Medulla oblongata (tissue), 1 donor: ENCODE measurements at regions not wholly inside any gene's neighbourhood (a gene's known extent, or its start where the extent isn't known, plus 50 kb on each side); places are given as distances from the start of the nearest gene placed in this dataset.

Experiments
- DNase-seq: peaks from one replicate; pipeline ENCODE4 v3.0.0-alpha.2; 2015; ENCODE audit errors: extremely low spot score

DNA sequence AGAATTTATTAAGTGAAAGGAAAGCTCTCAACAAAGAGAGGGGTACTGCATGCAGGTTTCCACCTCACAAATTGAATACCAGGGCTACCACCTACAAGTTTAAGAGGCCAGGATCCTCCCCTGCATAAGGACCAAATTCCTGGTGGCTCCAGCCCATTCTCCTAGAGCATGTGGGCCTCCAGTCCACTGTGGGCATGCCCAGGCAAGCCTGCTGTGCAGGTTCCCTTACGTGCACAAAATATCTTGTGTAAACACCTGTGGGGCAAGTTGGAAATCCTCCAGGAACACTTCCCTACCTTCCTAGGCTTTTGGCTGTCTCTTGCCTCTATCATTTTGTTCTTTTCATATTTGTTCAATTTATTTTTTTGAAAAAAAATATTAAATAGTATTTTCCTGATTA, 724.3 kb downstream of the ARAP2 start:
- no peak for DNase-seq

DNA sequence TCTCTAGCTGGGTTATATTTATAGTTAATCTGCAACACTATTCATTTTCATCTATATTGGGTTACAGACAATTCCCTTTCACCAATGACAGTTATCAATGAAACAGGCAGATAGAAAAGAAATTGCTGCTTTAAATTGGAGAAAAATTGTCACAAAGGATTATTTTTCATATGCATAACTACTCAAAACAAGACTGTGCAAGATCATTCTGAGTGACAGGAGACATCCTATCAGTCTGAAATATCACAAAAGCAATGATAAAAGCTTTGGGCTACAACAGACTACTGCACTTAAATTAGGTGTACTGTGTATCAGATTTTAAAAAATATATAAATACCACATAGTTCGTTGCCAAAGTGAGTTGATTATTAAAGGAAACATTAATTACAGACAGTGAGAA, 722.6 kb downstream of the ARAP2 start:
- DNase-seq, result no peak

DNA sequence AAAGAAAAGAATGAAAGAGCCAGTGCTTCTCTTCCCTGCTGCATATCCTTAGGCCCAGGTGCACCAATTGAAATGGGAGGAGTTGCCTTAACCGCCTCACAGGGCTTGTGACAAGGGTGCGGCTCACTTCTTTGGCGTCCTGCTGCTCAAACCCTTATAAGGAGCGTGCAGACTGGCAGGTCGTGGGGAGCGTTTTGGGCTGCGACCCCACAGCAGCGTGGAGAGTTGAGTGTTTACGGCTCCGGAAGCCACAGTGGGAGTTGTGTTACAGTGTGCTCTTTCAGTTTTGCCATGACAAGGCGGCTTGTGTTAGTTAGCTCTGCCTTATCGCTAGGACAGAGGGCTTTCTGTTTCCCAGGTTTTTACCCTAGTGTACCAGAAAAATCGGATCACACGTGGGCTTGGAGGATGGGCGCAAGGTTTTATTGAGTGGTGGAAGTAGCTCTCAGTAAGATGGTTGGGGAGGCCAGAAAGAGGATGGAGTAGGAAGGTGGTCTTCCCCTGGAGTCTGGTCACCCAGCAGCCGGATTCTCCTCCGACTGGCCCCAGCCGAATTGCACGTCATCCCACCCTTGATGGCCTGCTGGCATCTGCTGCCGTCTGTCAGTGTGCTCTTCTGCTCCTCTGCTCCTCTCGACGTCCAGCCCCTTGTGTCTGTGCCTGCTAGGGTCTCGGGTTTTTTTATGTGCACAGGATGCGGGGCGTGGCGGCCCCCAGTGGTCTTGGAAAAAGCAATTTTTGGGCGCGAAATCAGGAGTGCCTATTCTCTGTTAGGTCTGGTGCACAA, 718.9 kb downstream of the ARAP2 start:
- DNase-seq, result peak; percentile 77

DNA sequence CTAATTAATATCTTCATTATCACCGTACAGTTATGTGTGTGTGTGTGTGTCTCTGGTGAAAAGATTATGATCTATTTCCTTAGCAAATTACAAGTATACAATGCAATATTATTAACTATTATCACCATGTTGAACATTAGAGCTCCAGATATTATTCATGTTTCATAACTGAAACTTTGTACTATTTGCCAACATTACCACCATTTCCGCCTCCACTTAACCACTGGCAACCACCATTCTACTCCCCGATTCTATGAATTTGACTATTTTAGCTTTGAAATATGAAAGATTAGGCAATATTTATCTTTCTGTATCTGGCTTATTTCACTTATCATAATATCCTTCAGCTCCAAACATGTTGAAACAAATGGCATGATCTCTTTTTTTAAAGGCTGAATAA, 717.9 kb downstream of the ARAP2 start:
- DNase-seq, result no peak

DNA sequence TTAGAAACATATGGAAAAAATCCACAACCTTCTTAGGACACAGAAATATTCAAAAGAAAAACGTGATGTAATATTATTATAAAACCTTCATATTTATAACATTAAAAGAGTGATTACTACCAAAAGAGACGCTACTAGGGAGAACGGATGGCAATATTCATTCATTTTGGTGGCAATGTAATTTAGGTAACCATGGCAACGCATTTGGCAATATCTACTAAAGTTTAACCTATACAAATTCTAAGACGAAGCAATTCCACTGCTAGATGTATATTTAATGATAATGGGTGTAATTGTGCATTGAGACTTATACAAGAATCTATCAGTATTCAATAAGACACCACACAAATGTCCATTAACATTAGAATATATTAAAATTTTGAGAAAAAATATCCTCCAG, 709.4 kb downstream of the ARAP2 start:
- no peak for DNase-seq

DNA sequence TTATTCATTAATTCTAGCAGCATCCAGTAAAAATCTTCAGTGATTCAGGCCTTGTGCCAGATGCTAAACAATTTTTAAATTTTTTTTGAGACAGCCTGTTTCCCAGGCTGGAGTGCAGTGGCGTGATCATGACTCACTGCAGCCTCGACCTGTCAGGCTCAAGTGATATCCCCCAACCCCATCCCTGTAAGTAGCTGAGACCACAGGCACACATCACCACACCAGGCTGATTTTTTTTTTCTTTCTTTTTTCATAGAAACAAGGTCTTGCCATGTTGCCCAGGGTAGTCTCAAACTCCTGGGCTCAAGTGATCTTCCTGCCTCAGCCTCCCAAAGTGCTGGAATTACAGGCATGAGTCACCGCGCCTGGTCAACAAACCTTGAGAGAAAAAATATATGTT, 705.5 kb downstream of the ARAP2 start:
- no peak for DNase-seq

DNA sequence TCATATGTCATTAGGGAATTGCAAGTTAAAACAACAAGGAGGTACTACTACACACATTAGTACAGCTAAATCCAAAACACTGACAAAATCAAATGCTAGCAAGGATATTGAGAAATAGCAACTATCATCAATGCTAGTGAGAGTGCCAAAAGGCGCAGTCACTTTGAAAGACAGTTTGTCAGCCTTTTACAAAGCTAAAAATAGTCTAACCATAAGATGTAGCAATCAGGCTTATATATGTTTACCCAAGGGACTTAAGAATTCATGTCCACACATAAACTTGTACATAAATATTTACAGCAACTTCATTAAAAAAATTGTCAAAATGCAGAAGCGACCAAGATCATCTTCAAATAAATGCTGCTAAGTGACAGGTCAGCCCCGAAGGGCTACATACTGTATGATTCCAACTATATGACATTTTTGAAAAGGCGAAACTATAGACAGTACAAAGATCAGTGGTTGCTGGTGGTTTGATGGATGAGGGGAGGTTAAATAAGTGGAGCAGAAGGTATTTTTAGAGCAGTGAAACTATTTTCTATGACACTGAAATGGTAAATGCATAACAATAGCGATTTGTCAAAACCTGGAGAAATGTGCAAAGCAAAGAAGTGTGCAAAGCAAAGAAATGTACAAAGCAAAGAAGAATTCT, 704.8 kb downstream of the ARAP2 start:
- no peak for DNase-seq

DNA sequence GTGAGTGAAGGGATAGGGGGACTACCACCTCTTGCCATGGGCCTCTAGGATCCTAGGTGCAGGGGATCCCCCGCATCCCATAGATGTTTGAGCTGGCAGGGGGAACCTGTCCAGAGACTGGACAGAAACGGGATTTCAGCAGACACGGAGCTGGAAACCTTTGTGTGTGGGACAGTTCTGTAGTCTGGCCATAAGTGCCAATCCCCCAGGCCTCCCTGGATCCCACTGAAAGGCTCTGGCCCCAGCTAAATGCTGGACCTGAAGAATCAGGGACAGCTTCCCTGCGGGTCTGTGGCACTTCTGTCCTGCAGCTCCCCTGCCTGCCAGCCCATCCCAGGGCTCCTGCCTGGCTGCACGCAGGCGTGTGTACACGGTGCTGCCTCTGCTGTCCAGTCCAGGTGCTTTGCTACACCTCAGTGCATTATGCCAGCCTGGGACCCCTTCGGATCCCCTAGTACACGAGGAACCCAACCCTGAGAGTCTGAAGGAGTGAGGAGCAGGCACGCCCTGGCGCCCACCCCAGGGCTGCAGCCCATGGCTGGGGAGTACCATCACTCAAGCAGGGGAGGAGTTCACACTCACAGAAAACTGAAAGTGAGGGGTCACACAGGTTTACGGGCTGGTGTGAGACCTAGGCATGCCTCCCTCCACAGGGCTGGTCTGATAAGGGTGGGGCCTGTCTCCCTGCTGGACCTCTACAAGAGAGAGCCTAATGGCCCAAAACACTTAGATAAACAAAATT, 703.0 kb downstream of the ARAP2 start:
- no peak for DNase-seq

DNA sequence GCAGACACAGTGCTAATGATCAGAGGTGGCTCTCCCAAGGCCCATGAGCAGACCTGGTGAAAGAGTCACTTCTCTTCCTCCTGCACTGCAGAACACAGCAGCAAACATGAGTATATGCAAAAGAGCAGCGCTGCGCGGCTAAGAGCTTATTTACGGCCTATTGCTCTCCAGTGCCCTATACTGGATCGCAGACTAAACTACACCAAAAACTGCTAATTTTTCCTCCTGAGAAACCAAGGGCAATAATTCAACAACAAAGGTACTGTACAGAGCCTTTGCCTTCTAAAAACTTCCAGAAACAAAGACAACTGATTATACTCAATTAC, 702.5 kb downstream of the ARAP2 start:
- DNase-seq, result no peak

DNA sequence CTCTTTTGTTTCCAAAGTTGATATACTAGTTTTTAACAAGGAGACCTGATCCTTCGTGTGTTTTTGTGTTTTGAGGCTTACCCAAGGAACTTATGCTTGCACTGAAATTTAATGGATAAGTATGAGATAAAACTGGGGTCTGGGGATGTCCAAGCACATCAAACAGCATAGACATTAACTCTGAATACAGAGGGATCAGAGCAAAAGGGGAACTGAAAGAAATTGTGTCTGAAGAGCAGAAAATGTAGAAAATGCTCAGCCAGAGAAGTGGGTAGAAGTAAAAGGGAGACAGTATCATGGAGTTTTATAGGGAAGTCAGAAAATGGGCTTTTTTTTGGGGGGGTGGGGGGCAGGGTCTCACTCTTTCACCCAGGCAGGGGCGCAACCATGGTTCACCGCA, 695.4 kb downstream of the ARAP2 start:
- no peak for DNase-seq

DNA sequence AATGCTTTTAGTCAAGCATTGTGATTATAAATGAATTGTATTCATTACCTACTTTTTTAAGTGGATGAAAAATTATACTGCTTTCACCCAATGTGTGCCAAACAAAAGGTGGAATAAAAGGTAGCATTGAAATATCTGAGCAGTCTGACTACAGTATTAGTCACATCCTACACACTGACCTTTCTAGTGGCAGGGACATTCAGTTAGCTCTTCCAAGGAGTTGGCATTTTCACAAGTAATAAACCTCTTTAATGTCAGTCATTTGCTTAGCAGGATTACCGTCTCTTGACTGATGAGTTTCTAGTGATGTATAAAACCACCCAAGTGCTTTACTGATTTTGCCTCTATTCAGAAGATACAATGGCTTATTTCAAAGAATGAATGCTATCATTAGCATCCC, 687.9 kb downstream of the ARAP2 start:
- DNase-seq, result no peak

DNA sequence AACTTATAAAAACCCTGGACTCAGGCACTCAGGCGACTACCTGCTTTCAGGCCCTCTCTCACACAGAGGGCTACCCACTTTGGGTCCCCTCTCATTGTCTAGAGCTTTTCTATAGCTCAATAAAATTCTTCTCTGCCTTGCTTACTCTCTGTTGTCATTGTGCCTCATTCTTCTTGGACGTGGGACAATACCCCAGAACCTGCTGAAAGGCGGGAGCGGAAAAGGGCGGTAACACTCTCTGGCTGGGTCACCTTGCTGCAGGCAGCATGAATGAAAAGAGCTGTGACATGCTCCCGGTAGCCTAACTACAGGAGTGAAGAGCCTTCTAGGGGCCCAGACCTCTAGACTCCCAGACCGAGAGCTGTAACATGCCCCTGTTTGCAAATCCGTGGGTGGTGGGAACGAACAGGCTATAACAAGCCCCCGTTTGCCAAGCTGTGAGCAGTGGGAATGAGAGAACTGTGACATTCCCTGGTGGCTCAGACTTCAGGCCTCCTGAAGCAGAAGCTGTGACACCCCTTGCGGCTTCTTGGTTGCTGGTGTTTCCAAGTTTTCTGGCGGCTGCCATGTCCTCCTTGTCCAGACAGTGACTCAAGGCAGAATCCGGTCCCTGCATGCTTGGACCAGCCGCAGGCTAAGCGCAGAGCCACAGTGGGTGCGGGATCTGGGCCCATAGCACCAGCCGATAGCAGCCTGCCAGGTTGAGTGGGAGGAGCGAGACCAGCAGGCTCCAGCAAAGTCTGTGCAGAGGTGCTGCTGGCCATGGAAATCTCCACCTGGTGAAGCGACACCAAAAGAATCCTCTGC, 684.6 kb downstream of the ARAP2 start:
- DNase-seq, result no peak

DNA sequence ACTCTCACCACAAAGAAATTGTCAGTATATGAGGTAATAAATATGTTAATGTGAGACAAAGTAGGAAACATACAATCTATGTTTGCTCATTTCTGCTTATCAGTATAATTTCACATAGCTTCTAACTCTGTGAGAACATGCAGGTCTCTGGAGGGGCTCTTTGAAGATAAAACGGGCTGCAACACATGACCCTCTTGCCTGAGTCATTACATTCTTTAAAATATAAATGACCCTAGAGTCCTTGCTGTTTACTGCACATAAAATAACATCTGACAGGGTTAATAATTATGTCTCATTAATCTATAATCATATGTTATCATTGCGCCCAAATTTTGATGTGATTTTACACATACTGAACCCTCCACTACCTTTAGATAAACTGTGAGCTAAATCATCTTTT, 681.5 kb downstream of the ARAP2 start:
- no peak for DNase-seq

DNA sequence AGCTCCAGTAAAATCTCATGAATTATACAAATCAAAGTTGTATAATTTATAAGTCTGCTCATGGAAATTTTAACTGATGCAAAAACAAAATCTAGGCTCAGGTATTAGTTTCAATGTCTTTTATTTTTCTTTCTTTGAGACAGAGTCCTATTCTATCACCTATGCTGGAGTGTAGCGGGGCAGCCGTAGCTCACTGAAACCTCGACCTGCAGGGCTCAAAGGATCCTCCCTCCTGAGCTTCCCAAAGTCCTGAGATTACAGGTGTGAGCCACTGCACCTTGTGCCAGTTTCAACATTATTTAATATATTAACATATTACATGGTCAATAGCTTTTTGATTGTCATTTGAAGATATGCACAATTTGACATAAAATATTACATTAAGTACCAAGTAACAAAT, 678.7 kb downstream of the ARAP2 start:
- no peak for DNase-seq

DNA sequence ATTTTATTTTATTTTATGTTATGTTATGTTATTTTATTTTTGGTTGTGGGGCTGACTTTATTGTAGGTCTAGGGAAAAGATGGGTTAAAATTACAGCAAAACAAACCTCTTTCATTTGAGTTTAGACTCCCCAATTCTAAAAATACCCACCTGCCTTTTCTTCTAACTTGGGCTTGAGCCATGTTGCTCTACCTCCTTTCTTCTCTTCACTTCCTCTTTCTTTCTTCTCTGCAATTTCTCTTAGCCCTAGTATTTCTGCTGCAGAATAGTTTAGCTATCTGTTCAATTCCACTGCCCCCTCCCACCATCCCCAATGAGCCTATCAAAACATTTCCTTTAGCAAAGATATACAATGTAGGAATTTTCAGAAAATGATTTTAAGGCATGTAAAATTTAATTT, 653.3 kb downstream of the ARAP2 start:
- DNase-seq, result no peak

DNA sequence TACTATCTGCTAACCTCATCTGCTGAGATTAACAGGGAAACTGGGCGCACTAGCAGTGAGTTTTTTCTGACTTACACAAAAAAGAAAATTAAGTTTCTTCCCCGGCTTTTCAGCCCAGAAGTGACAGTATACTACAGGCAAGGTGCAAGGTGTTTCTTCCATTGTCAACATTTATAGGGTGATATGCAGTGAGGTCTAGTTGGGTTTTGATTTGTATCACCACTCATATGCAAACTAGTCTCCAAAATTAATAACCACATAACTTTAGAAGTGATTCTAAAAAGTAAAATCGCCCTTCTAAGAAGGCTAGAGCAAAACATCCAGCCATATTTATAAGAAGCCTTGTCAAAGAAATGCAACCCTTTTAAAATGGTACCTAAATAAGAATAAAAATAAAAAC, 640.1 kb downstream of the ARAP2 start:
- DNase-seq, result no peak

DNA sequence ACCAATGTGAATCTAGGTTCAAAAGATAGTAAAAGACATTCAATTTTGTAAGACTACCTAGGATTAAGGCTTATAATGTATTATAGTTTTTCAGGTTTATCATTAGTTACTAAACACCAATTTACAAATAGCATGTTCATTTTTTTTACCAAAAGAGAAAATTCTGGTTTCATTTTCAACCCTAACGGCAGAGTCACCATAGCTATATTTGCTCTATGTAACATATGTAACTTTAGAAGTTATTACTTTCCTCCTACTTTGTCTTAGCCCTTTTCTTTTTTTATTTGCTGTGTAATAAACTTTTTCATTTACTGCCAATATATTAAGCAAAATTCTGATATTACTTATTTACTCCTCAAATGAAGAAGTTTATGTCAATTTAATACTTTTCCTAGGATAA, 639.6 kb downstream of the ARAP2 start:
- DNase-seq, result no peak

DNA sequence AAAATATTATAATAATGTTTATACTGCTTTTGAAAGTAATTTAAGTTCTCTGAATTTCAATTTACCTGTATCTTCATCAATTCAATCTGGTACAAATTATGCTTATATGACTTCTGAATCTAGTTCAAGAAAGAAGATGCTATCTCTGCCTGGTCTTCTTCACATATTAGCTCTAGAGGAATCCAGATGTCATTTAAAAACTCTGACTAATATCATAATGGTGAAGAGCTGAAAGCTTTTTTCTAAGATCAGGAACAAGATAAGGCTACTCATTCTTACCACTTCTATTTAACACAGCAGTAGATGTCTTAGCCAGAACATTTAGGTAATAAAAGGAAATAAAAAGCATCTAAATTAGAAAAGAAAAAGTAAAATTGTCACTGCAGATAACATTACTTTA, 636.1 kb downstream of the ARAP2 start:
- no peak for DNase-seq

DNA sequence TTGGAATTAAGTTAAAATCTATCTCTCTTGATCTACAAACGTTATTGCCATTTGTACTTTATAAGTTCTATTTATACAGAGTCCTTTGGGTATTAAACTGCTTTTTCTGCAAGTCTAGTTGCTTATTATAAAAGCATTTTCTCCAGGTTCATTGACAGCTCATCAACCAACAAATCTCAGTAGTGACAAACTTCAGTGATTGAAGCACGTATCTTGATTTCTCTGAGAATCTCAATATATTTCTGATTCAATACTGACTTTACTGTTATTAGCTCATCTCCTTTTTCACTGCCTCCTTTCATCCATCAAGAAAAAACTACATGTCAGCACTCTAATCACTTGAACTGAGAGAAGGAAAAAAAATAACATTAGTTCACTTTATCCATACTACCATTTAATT, 630.2 kb downstream of the ARAP2 start:
- DNase-seq, result no peak

DNA sequence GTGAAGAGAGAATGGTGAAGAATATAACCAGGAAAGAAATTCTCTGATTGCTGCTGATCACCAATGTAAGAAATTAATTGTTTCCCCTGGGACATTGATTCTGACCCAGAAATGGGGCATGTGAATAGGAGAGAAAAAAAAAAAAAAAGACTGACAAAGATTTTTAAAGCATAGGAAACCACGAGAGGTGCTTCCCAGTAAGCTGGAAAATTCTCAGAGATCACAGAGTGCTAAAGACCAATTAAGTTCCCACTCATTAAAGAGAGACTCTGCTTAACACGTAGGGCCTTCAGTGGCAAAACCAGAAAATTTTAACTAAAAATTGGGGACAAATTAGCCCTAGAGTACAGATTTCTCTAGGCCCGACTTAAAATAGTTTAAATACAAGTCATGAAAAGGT, 604.4 kb downstream of the ARAP2 start:
- no peak for DNase-seq

DNA sequence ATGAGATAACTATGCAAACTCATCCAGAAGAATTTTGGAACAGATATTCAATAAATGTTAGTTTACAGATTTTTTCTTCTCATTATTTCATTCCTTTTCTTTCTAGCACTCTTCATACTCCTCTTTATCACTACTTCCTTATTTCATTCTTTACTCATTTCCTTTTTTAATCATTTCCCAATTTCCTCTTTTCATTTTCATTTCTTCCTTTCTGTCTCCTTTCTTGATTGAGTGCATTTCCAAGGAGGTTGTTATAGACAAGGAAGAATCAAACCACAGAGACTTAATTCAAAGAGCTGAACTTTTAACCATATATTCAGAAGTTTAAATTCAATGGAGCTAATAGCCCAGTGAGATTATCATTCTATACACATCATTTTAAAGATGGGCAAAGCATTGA, 600.7 kb downstream of the ARAP2 start:
- DNase-seq, result no peak

DNA sequence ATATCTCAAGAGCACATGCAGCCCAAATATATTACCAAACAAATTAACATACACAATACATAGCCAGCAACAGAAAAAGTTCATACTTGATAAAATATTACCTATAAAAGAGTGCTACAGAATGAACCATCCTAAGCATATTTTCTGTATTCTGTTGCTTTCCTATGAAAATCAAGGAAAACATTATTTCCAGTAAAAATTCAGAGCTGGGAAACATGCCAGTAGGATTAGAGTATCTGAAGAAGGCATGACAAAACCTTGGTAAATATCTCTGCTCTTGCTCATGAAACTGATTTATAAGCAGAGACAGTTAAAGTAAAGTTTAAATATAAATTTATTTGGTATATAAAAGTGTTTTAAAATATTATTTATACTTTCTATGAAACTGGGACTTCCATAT, 599.7 kb downstream of the ARAP2 start:
- no peak for DNase-seq
